Transverse colon (tissue), 4 donors: ENCODE measurements at regions not wholly inside any gene's neighbourhood (a gene's known extent, or its start where the extent isn't known, plus 50 kb on each side); places are given as distances from the start of the nearest gene placed in this dataset.

Source experiments
- DNase-seq: peaks from one replicate; pipeline ENCODE4 v3.0.0-alpha.2; 2019
- H3K27ac ChIP-seq, 4 donors: fragments of 200-600 bp; sonication (generic); 2 replicates each; pipeline ENCODE4 v1.5.1; 2016 to 2018; ENCODE audit warnings: inconsistent platforms in 4 of 4
- H3K27me3 ChIP-seq: fragments of 200-600 bp; sonication (generic); 2 replicates; pipeline ENCODE4 v1.5.1; 2017; ENCODE audit warnings: inconsistent platforms
- H3K36me3 ChIP-seq, 4 donors: fragments of 200-600 bp; sonication (generic); 2 replicates each; pipeline ENCODE4 v1.5.1; 2017 to 2019; ENCODE audit warnings: inconsistent platforms in 4 of 4
- H3K4me1 ChIP-seq, 4 donors: fragments of 200-600 bp; sonication (generic); 2 replicates each; pipeline ENCODE4 v1.5.1; 2017 to 2020; ENCODE audit warnings: inconsistent platforms in 4 of 4
- H3K4me3 ChIP-seq, 4 donors: fragments of 200-600 bp; sonication (generic); 1 replicate in 1 of 4; 2 replicates in 3 of 4; pipeline versions ENCODE4 v1.5.1 to v1.6.1; 2017 to 2019; ENCODE audit warnings: inconsistent platforms in 4 of 4
- H3K9me3 ChIP-seq, 2 donors: fragments of 200-600 bp; sonication (generic); 2 replicates each; pipeline ENCODE4 v1.5.1; 2017 to 2019; ENCODE audit warnings: inconsistent platforms in 2 of 2
- CTCF ChIP-seq, 5 experiments: fragments of 200-600 bp in 3 of 5; fragments of 450-650 bp in 2 of 5; sonication (generic) in 3 of 5; IDR thresholded peaks; 1 replicate in 2 of 5; 2 replicates in 3 of 5; pipeline ENCODE4 v1.5.1; 2016 to 2017; ENCODE audit warnings: antibody characterized with exemption in 5 of 5, inconsistent platforms in 3 of 5, mild to moderate bottlenecking in 2 of 5, moderate library complexity in 1 of 5
- EP300 ChIP-seq: sonication (generic); formaldehyde crosslinking; IDR thresholded peaks from one replicate; pipeline ENCODE4 v1.6.1; 2017; ENCODE audit warnings: antibody characterized with exemption, low read depth
- POLR2A ChIP-seq: fragments of 450-650 bp; IDR thresholded peaks from one replicate; pipeline ENCODE4 v1.6.1; 2016; ENCODE audit warnings: antibody characterized with exemption, mild to moderate bottlenecking, moderate library complexity
- POLR2AphosphoS5 ChIP-seq, 3 donors: sonication (generic); formaldehyde crosslinking; IDR thresholded peaks; one replicate each; pipeline ENCODE4 v1.6.1; 2016; ENCODE audit warnings: antibody characterized with exemption in 3 of 3
- WGBS, 2 donors: methylation state at CpG; one replicate each; pipeline ENCODE4 v1.1.5; 2018; ENCODE audit warnings: low coverage in 1 of 2; 5-methylcytosine and 5-hydroxymethylcytosine counted together
- in situ Hi-C, 4 donors: fragments of 200-750 bp; cut with MboI; loops; one replicate each; pipeline versions ENCODE4 v1.15.0 to v1.15.1; 2017; ENCODE audit warnings: low sequenced_read_pairs in 3 of 4, low pct_ligation_motif_present in 1 of 4, low pct_unique_long_range_greater_than_20kb in 1 of 4
- intact Hi-C: fragments of 100-400 bp; cut with DNase I; formaldehyde crosslinking; loops from one replicate; pipeline ENCODE4 v1.15.1; 2023; ENCODE audit warnings: low total_unique reads

DNA sequence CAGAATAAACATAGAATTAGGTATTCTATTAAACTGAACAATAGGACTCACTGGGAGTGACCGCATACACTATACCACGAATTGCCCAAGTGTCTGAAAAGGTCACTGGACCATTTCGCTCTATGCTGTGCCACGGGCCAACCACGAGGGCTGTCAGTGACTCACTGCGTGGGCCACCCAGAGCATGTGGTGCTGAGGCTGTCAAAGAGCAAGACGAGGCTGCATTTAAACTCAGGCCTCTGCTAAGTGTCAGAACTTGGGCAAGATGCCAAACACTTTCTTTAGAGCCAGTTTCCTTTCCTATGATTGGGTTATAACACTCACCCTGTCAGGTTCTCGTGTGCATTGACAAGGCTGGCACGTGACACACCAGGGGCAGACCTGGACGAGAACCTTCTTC lies 97.5 kb downstream of the SH3YL1 start:
- intact Hi-C loops: no loop called here
- 53 to 100% methylated on average over 1 to 10 of the region's 10 CpGs for WGBS, 2 donors
- in situ Hi-C loops: no loop called here

GRCh38 chr2:165530-165929 lies 98.3 kb downstream of the SH3YL1 start:
- in situ Hi-C loops: no loop called here

More for the DNA sequence above, 97.5 kb downstream of the SH3YL1 start:
- Histone ChIP-seq H3K27ac (no peak overlapping the region), H3K27me3 (no peaks in the 10 kb centered on the region), H3K9me3 (no peaks in the 10 kb centered on the region), H3K4me3 (no peak overlapping the region), H3K36me3 (no peaks in the 10 kb centered on the region), H3K4me1 (peaks cover 6 to 17% (median 8%) of the 10 kb centered on the region in 4 donors)
- no peak for DNase-seq
- TF ChIP-seq CTCF (IDR thresholded peaks at IDR 0.05) (no peak), POLR2AphosphoS5 (IDR thresholded peaks at IDR 0.05) (no peak), POLR2A (no peak), EP300 (no peak)

GRCh38 chr2:162473-163382 lies 101.1 kb downstream of the SH3YL1 start:
- 29 to 39% methylated on average over 6 to 13 of the region's 13 CpGs for WGBS, 2 donors
- in situ Hi-C loops: no loop called here
- peak; percentile 66 for DNase-seq
- H3K27ac ChIP-seq: peak overlapping the region; percentile 38 to 72 (median 57)
- intact Hi-C loops: no loop called here
- H3K27me3 ChIP-seq: no peaks in the 10 kb centered on the region
- no peaks in the 10 kb centered on the region for H3K9me3 ChIP-seq
- no peak for TF ChIP-seq CTCF (IDR thresholded peaks at IDR 0.05)
- peak in 1 of 3 donors; percentile 57 for TF ChIP-seq POLR2AphosphoS5 (IDR thresholded peaks at IDR 0.05)
- no peak for TF ChIP-seq POLR2A
- TF ChIP-seq EP300: peak; percentile 29
- H3K4me1 ChIP-seq: peaks cover 6 to 17% (median 8%) of the 10 kb centered on the region in 4 donors
- H3K36me3 ChIP-seq: no peaks in the 10 kb centered on the region
- H3K4me3 ChIP-seq: no peak overlapping the region

More at GRCh38 chr2:165530-165929, 98.3 kb downstream of the SH3YL1 start:
- H3K36me3 ChIP-seq: no peaks in the 10 kb centered on the region
- no peak overlapping the region for H3K27ac ChIP-seq
- intact Hi-C loops: no loop called here
- 28 to 43% methylated on average over 1 of the region's 1 CpG for WGBS, 2 donors
- no peak for DNase-seq
- no peaks in the 10 kb centered on the region for H3K27me3 ChIP-seq
- no peak for TF ChIP-seq POLR2AphosphoS5 (IDR thresholded peaks at IDR 0.05)
- TF ChIP-seq CTCF (IDR thresholded peaks at IDR 0.05): no peak
- no peak for TF ChIP-seq POLR2A
- no peak for TF ChIP-seq EP300
- H3K9me3 ChIP-seq: no peaks in the 10 kb centered on the region
- H3K4me1 ChIP-seq: peaks cover 6 to 17% (median 8%) of the 10 kb centered on the region in 4 donors
- H3K4me3 ChIP-seq: no peak overlapping the region

DNA sequence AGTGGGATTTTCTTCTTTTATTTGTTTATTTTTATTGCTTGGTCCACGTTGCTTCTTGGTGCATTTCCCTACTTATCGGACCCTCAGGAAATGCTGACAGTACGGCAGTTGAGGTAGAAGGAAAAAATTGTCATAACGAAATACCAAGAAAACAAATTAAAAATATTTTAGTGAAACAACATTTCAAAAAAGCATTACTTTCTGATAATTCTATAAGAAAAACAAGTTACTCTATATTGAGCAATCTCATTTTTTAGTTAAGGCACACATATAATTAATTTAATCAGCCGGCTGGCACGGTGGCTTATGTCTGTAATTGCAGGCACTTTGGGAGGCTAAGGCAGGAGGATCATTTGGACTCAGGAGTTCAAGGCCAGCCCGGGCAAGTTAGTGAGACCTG lies 102.1 kb downstream of the SH3YL1 start:
- no peak for DNase-seq
- 80 to 85% methylated on average over 7 of the region's 7 CpGs for WGBS, 2 donors
- Histone ChIP-seq H3K4me1 (peaks cover 6 to 17% (median 8%) of the 10 kb centered on the region in 4 donors), H3K27me3 (no peaks in the 10 kb centered on the region), H3K4me3 (no peak overlapping the region), H3K9me3 (no peaks in the 10 kb centered on the region), H3K27ac (no peak overlapping the region), H3K36me3 (no peaks in the 10 kb centered on the region)
- intact Hi-C loops (no loop called here), in situ Hi-C loops (no loop called here)
- TF ChIP-seq POLR2AphosphoS5 (IDR thresholded peaks at IDR 0.05): no peak
- TF ChIP-seq CTCF (IDR thresholded peaks at IDR 0.05): no peak
